ENCODE measurements at regions not wholly inside any gene's neighbourhood (a gene's known extent, or its start where the extent isn't known, plus 50 kb on each side); places are given as distances from the start of the nearest gene placed in this dataset.
"Not testable (repeated sequence)": the region's sequence is repeated elsewhere in the genome, so short reads cannot be mapped to it uniquely, and the experiment has no call there.

DNA sequence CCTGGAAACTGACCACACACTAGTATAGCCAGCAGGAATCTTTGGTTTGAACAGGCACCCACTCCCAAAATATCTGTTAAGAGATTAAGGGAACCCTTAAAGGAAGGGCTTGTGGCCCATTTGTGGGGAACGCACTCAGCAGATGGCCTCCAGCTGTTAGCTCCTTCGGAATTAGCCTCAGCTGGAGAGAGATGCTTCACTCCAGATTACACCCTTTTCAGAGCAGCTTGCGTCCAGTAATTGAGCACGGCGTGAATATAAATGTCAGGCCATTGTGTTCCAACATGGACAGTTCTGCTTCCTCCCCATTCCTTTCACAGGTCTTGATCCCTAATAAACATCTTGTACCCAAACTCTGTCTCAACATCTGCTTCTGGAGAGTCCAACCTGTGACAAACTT, 397.8 kb downstream of the SEC23A start:
- no peak for DNase-seq

DNA sequence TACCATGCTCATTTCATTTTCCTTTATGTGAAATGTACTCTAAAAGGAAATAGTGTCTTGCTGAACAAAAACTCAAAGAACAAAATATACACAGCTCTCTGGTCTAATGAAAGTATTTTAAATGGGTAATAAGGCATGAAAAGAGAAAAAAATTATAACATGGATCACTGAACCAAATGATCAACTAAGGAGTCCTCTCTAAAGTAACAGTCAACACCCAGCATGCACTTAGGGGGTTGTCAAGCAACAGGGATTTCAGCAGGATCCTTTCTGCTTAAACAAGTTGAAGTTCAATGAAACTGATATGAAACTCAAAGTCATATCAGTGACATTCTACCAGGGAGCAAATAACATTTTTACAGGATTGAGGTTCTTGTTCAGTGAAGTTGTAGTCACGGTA, 398.8 kb downstream of the SEC23A start:
- DNase-seq, result no peak

DNA sequence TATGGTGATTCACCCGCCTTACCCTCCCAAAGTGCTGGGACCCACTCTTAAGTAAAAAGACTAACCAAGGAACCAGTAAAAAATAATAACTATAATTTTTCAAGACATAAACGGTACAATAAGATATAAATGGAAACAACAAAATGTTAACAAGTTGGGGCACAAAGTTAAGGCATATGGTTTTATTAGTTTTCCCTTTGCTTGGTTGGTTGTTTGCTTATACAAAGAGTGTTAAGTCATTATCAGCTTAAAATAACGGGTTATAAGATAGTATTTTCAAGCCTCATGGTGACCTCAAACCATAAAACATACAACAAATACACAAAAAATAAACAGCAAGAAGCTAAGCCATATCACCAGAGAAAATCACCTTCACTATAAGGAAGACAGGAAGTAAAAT, 406.1 kb downstream of the SEC23A start:
- no peak for DNase-seq

- DNase-seq, result no peak
Measured at GRCh38 chr14:38693423-38693822, 409.6 kb downstream of the SEC23A start.

DNA sequence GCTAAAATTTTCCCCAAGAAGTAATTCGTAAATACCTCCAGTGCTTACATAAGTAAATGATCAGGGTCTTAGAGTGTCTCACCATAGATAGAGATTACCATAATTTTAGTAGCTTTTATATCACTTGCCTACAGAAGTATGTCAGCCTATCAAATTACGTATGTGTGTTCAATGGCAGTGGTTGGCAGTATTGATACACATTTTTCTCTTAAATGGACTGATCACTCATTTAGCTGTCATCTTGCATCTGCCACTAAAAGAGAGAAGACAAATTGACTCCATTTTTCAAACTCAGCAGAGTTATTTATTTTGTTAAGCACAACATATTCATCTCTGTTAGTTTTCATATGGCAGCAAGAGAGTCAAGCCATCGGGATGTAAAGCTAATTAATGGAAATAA, 413.1 kb upstream of the CLEC14A start:
- no peak for DNase-seq

GRCh38 chr14:38663382-38663781, 407.5 kb upstream of the CLEC14A start:
- no peak for DNase-seq

DNA sequence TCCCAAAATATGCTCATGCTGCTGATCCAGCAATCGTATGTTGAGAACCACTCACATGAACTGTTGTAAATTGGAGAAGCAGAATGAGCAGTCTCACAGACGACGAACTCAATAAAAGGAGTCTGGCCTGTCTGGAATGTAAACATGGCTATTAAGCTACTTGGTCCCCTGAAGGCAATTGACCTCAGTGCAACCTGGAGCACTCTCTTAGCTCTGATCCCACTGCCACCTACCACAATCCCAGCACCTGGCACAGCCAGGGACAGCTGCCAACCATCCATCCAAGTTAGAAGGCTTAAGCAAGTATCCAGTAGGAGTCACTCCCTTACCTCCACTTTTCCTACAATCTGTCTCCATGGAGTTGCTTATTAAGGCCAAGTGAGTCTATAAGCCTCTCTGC, 406.9 kb upstream of the CLEC14A start:
- DNase-seq, result no peak

DNA sequence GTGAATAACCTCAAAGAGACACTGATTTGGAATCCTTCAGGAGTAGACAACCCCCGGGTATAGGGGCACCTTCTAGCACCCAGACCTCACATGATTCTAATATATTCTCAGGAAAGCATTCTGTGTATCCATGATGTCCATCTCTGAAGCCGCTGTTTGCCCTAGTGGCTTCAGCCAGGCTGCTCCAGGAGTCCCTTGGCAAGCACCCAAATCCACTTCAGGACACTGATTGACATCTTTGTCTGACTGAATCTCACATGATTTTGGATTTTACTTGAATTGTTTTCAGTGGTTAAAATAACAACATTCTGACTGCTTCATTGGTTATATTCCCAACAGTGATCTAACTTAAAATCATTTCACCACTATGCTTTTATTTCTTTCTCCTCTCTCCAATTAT, 390.5 kb upstream of the CLEC14A start:
- no peak for DNase-seq

- DNase-seq, result not testable (repeated sequence)
Measured at GRCh38 chr14:38634913-38635312, 379.0 kb upstream of the CLEC14A start.

- DNase-seq, result no peak
Measured at GRCh38 chr14:38629412-38629811, 373.5 kb upstream of the CLEC14A start.

DNA sequence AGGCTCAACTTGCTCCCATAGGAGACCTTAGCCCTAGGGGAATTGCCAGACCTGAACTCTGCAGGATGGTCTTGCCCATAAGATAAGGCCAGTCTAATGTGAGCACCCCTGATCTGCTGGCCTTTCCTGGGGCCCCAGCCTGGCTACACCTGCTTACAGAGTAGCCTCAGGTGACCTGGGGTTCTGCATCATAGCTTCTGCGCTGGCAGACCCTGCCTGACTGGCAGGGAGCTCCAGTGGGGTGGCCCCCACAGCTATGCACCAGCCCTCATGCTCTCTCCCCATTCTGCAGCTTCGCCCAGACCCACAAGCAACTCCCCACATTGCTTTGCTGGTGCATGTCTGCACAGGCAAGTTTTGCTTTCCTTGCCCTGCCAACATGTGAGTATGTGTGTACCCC, 371.3 kb upstream of the CLEC14A start:
- no peak for DNase-seq

DNA sequence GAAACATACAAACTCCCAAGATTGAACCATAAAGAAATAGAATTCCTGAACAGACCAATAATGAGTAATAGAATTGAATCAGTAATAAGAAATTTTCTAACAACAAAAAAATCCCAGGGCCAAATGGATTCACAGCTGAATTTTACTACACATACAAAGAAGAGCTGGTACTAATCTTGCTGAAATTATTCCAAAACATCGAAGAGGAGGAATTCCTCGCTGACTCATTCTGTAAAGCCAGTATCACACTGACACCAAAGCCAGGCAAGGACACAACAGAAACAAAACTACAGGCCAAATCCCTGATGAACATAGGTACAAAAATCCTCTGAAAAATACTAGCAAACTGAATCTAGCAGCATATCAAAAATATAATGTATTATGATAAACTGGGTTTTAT, 367.8 kb upstream of the CLEC14A start:
- DNase-seq, result no peak

DNA sequence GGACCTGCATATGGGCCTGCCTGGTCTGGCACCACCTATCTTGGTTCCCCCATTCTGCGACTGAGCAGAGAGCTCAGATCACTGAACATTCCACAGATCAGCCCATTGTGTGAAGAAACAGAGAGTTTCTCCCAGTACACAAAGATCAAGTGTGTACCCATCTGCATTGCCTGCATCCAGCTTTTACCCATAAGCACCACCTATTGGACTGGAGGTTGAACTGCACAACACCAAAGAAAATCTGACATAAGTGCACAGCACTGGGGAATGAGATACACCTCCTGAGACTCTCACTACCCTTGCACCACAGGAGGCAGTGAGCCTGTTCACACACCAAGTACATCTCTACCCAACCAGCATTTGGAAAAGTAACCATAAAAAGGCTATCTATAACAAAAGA, 362.6 kb upstream of the CLEC14A start:
- no peak for DNase-seq

DNA sequence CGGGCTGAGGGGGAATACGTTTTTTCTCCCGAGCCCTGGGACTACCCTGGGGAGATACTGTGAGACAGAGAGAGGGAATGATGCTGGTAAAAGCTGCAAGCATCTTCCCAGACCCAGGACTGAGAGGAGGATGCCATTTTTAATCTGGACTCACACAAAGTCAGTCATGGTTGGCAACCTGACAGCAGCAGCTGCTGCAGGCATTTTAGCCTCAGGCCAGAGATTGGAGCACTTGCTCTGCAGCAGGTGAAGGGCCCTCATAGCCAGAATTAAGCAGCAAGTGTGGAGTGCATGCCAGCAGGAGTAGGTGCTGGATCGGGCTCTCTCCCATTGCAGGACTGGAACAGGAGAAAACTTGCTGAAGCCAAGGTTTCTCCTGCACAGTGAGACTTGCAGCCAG, 361.1 kb upstream of the CLEC14A start:
- no peak for DNase-seq

DNA sequence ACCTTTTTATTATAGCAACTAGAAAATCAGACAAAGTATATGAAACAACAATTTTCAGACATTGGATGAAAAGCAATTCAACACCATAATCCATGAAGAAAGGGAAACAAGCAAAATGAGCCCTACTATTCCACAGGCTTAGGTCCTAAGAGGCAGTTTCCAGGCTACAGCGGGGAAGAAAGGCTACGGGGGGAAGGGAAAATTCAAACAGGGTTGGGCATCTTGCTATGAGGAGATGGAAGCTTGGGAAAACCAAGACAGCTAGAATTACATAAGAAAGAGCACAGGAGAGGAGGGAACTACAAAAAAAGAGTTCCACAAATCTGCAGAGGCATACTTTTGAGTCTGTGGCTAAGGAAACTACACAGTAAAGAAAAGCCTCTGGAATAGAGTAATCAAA, 356.0 kb upstream of the CLEC14A start:
- no peak for DNase-seq

- no peak for DNase-seq
Measured at GRCh38 chr14:38608244-38608643, 352.4 kb upstream of the CLEC14A start.

DNA sequence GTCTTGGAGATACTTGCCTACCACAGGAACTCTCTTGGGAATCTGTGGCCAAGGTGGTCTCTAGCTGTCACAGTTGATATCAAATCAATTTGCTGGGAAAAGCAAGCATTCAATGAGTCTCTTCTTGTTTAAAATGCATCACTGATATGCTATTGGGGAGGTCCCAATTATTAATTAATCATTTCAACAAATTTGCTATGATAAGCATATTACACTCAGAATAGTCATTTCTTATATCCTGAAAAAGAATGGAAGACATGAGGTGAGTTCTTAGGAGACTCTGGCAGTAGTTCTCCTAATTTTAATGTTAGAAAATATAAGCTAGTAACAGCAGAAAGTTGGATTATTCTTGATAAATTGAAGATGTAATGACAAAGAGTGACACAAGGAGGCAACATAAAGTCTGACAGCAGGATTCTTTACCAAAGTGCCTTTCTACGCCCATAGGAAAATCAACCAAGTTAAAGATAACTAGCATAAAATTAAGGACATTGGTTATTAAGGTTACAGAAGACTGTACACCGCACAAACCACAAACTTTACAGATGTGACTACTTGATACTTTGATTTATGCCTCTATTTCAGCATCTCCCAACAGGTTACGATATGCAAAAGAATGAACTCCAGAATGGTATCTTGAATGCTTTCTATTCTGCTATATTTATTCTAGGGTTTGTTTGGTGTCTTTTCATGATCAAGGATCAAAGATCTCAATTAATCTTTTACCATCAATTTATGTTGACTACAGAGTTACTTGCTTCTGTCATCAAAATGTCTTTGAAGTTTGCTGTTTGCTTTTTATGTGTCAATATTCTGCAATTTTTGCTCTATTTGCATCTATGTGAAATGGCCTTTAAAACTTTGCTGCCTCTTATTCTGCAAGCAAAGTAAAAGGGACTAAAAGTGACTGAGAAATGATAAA, 349.6 kb upstream of the CLEC14A start:
- no peak for DNase-seq

- DNase-seq, result not testable (repeated sequence)
Measured at GRCh38 chr14:38600572-38600971, 344.7 kb upstream of the CLEC14A start.

GRCh38 chr14:38593476-38593875, 337.6 kb upstream of the CLEC14A start:
- DNase-seq, result no peak

DNA sequence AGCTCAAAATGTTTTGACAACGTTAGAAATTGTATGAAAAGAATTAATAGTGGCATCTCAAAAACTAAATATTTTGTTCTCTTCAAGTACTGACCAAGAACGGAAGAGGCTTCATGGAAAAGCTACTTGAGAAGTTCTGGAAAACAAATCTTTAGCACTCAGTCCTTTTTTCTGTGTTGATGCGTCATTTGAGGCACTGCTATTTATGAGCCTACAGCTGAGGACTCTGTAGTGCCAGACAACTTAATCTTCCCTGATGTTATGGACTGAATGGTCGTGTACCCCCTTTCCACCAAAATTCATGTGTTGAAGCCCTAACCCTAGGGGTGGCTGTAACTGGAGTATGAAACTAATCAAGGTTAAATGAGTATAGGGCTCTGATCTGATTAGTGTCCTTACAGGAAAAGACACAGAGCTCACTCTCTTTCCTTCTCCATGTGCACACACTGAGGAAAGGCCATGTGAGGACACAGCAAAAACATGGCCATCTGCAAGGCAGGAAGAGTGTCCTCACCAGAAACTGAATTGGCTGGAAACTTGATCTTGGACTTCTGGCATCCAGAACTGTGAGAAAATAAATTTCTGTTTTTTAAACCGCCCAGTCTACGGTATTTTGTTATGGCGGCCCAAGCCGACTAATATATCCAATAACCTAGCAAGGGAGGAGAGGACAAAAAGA, 337.0 kb upstream of the CLEC14A start:
- DNase-seq, result no peak

- no peak for DNase-seq
Measured at GRCh38 chr14:38589747-38590350, 334.0 kb upstream of the CLEC14A start.

DNA sequence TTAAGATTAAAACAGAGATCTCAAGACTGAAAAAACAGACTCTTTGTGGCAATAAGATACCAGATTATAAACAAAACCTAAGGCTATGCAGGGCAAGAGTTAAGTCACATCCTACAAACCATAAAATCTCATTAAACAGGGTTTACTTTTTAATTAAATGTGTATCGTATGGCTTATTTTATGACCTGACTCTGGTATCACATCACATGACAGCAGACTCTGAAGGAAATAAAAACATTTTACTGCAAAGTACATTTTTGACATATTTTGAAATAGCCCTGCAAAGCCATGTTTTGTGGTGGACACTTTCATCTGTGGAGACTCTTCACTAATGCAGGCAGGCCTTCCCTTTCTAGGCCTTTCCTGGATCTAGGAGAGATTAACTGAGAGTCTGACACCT, 327.6 kb upstream of the CLEC14A start:
- DNase-seq, result no peak

DNA sequence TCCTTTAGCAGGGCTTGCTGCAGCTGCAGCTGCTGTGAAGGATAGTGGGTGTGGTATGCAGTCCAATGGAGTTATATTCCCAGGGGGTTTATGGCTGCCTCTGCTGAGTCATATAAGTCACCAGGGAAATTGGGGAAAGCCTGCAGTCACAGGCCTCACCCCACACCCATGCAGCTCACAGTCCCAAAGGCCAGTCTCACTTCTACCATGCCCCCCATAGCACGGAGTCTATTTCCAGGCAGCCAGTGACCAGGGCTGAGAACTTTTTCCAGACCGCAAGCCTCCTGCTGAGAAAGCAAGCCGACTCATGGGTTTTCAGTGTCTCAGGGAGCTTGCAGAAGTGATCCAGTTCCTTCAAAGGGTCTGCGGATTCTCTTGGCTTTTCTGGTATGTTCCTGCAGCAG, 322.4 kb upstream of the CLEC14A start:
- no peak for DNase-seq

DNA sequence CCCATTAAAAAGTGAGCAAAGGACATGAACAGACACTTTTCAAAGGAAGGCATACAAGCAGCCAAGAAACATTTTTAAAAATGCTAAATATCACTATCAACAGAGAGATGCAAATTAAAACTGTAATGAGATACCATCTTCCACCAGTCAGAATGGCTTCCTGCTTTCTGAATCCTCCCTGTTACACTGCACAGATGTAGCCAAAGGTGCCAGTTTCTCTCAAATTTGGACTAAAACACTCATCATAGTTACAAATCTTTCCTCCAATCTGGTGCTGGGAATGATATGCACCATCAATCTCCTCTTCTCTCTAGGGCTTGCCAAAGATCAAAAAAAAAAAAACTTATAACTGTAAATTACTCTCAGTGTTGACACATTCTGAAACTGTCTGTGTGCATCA, 311.8 kb upstream of the CLEC14A start:
- no peak for DNase-seq

All from right kidney (tissue), 1 donor.